ENCODE measurements at regions not wholly inside any gene's neighbourhood (a gene's known extent, or its start where the extent isn't known, plus 50 kb on each side); places are given as distances from the start of the nearest gene placed in this dataset.
"Not testable (repeated sequence)": the region's sequence is repeated elsewhere in the genome, so short reads cannot be mapped to it uniquely, and the experiment has no call there.

- no peak for DNase-seq (ENCODE audit: low read depth)
Measured at GRCh38 chr14:28820677-28821076, 54.1 kb downstream of the FOXG1 start.

- DNase-seq (ENCODE audit: low read depth), result no peak
Measured at GRCh38 chr14:28821993-28822392, 55.4 kb downstream of the FOXG1 start.

- no peak for DNase-seq (ENCODE audit: low read depth)
Measured at GRCh38 chr14:28823245-28823644, 56.7 kb downstream of the FOXG1 start.

- DNase-seq (ENCODE audit: low read depth), result no peak
Measured at GRCh38 chr14:28830115-28830534, 63.5 kb downstream of the FOXG1 start.

- no peak for DNase-seq (ENCODE audit: low read depth)
Measured at GRCh38 chr14:28831126-28831525, 64.5 kb downstream of the FOXG1 start.

- DNase-seq (ENCODE audit: low read depth), result not testable (repeated sequence)
Measured at GRCh38 chr14:28842569-28842968, 76.0 kb downstream of the FOXG1 start.

- DNase-seq (ENCODE audit: low read depth), result peak; percentile 1
Measured at GRCh38 chr14:28867571-28867970, 101.0 kb downstream of the FOXG1 start.

- no peak for DNase-seq (ENCODE audit: low read depth)
Measured at GRCh38 chr14:28870033-28870564, 103.5 kb downstream of the FOXG1 start.

GRCh38 chr14:28875934-28876571, 109.5 kb downstream of the FOXG1 start:
- DNase-seq (ENCODE audit: low read depth), result no peak

GRCh38 chr14:28876572-28876945, 110.0 kb downstream of the FOXG1 start:
- no peak for DNase-seq (ENCODE audit: low read depth)

GRCh38 chr14:28877923-28878322, 111.3 kb downstream of the FOXG1 start:
- DNase-seq (ENCODE audit: low read depth), result no peak

GRCh38 chr14:28879573-28879996, 113.0 kb downstream of the FOXG1 start:
- no peak for DNase-seq (ENCODE audit: low read depth)

- no peak for DNase-seq (ENCODE audit: low read depth)
Measured at GRCh38 chr14:28886940-28887339, 120.4 kb downstream of the FOXG1 start.

GRCh38 chr14:28895389-28895788, 128.8 kb downstream of the FOXG1 start:
- DNase-seq (ENCODE audit: low read depth), result no peak

GRCh38 chr14:28896337-28896736, 129.8 kb downstream of the FOXG1 start:
- DNase-seq (ENCODE audit: low read depth), result no peak

GRCh38 chr14:28901631-28902030, 135.0 kb downstream of the FOXG1 start:
- no peak for DNase-seq (ENCODE audit: low read depth)

GRCh38 chr14:28902930-28903329, 136.3 kb downstream of the FOXG1 start:
- DNase-seq (ENCODE audit: low read depth), result no peak

GRCh38 chr14:28911521-28911920, 144.9 kb downstream of the FOXG1 start:
- DNase-seq (ENCODE audit: low read depth), result no peak

- no peak for DNase-seq (ENCODE audit: low read depth)
Measured at GRCh38 chr14:28913056-28913455, 146.5 kb downstream of the FOXG1 start.

- DNase-seq (ENCODE audit: low read depth), result no peak
Measured at GRCh38 chr14:28926122-28926521, 159.5 kb downstream of the FOXG1 start.

- DNase-seq (ENCODE audit: low read depth), result no peak
Measured at GRCh38 chr14:28931999-28932398, 165.4 kb downstream of the FOXG1 start.

- no peak for DNase-seq (ENCODE audit: low read depth)
Measured at GRCh38 chr14:28936601-28937000, 170.0 kb downstream of the FOXG1 start.

- DNase-seq (ENCODE audit: low read depth), result no peak
Measured at GRCh38 chr14:28941758-28942157, 175.2 kb downstream of the FOXG1 start.

- no peak for DNase-seq (ENCODE audit: low read depth)
Measured at GRCh38 chr14:28944605-28945004, 178.0 kb downstream of the FOXG1 start.

Measured in GM04504 (cell line).